GM12873 (cell line): ENCODE measurements at regions not wholly inside any gene's neighbourhood (a gene's known extent, or its start where the extent isn't known, plus 50 kb on each side); places are given as distances from the start of the nearest gene placed in this dataset.

Experiments
- CTCF ChIP-seq: IDR thresholded peaks from 2 replicates; pipeline ENCODE4 v1.5.1; 2012; ENCODE audit warnings: low read depth, mild to moderate bottlenecking, moderate library complexity, low read length, control low read depth; ENCODE audit not compliant: insufficient read depth; ENCODE audit errors: missing control alignments

GRCh38 chr13:31663880-31664585 is 75.3 kb upstream of the RXFP2 start:
- TF ChIP-seq CTCF = no peak

GRCh38 chr13:31670831-31671617 is 68.3 kb upstream of the RXFP2 start:
- no peak for TF ChIP-seq CTCF

- TF ChIP-seq CTCF = no peak
Observed at GRCh38 chr13:31674051-31674450, 65.3 kb upstream of the RXFP2 start.

GRCh38 chr13:31675440-31675953 is 63.8 kb upstream of the RXFP2 start:
- TF ChIP-seq CTCF = no peak

GRCh38 chr13:31681133-31681532 is 58.2 kb upstream of the RXFP2 start:
- no peak for TF ChIP-seq CTCF

GRCh38 chr13:31684466-31684865 is 54.9 kb upstream of the RXFP2 start:
- no peak for TF ChIP-seq CTCF

- TF ChIP-seq CTCF = no peak
Observed at GRCh38 chr13:31686670-31687425, 52.5 kb upstream of the RXFP2 start.
